Mucosa of rectum (tissue), 2 donors: ENCODE measurements at regions not wholly inside any gene's neighbourhood (a gene's known extent, or its start where the extent isn't known, plus 50 kb on each side); places are given as distances from the start of the nearest gene placed in this dataset.

Experiments used
- H3K27ac ChIP-seq, 2 donors: one replicate each; pipeline ENCODE4 v1.7.0; 2013; ENCODE audit warnings: inconsistent platforms in 2 of 2, low read depth in 2 of 2, low read length in 2 of 2
- H3K27me3 ChIP-seq, 2 donors: one replicate each; pipeline ENCODE4 v1.7.0; 2013; ENCODE audit warnings: low read length in 2 of 2; ENCODE audit not compliant: control insufficient read depth in 2 of 2, insufficient read depth in 2 of 2
- H3K36me3 ChIP-seq, 2 donors: one replicate each; pipeline ENCODE4 v1.7.0; 2013; ENCODE audit warnings: low read length in 2 of 2; ENCODE audit not compliant: control insufficient read depth in 2 of 2, insufficient read depth in 2 of 2
- H3K4me1 ChIP-seq, 2 donors: one replicate each; pipeline ENCODE4 v1.7.0; 2013; ENCODE audit warnings: low read length in 2 of 2, mild to moderate bottlenecking in 1 of 2; ENCODE audit not compliant: control insufficient read depth in 2 of 2, insufficient read depth in 2 of 2
- H3K4me3 ChIP-seq, 2 donors: one replicate each; pipeline ENCODE4 v1.7.0; 2013; ENCODE audit warnings: low read length in 2 of 2
- H3K9ac ChIP-seq, 2 donors: one replicate each; pipeline ENCODE4 v1.7.0; 2013; ENCODE audit warnings: low read length in 2 of 2, low read depth in 1 of 2, mild to moderate bottlenecking in 1 of 2
- H3K9me3 ChIP-seq, 2 donors: one replicate each; pipeline ENCODE4 v1.7.0; 2013; ENCODE audit warnings: low read length in 2 of 2; ENCODE audit not compliant: control insufficient read depth in 2 of 2
- donor health status: healthy.
- donor health status: Normal muscosa, but diverticular disease.

- Histone ChIP-seq H3K4me1 (no peaks in the 10 kb centered on the region), H3K27me3 (peaks cover 6 to 13% of the 10 kb centered on the region in 2 donors), H3K4me3 (no peak overlapping the region), H3K27ac (no peak overlapping the region), H3K36me3 (no peaks in the 10 kb centered on the region), H3K9ac (no peak overlapping the region), H3K9me3 (no peaks in the 10 kb centered on the region)
Measured at GRCh38 chr22:19611590-19611989, 87.4 kb upstream of the CLDN5 start.

- no peaks in the 10 kb centered on the region for H3K9me3 ChIP-seq
- no peak overlapping the region for H3K27ac ChIP-seq
- H3K4me1 ChIP-seq, result no peaks in the 10 kb centered on the region
- no peak overlapping the region for H3K4me3 ChIP-seq
- H3K9ac ChIP-seq, result no peak overlapping the region
- H3K27me3 ChIP-seq, result peaks cover 4 to 5% of the 10 kb centered on the region in 2 donors
- no peaks in the 10 kb centered on the region for H3K36me3 ChIP-seq
Measured at GRCh38 chr22:19612866-19613572, 88.8 kb upstream of the CLDN5 start.

- Histone ChIP-seq H3K36me3 (no peaks in the 10 kb centered on the region), H3K4me3 (no peak overlapping the region), H3K9ac (no peak overlapping the region), H3K27ac (no peak overlapping the region), H3K27me3 (peaks cover 0 to 4% of the 10 kb centered on the region in 2 donors), H3K4me1 (no peaks in the 10 kb centered on the region), H3K9me3 (no peaks in the 10 kb centered on the region)
Measured at GRCh38 chr22:19614536-19614863, 90.3 kb upstream of the CLDN5 start.

- H3K4me1 ChIP-seq, result no peaks in the 10 kb centered on the region
- no peak overlapping the region for H3K4me3 ChIP-seq
- H3K9ac ChIP-seq, result no peak overlapping the region
- H3K36me3 ChIP-seq, result no peaks in the 10 kb centered on the region
- H3K9me3 ChIP-seq, result no peaks in the 10 kb centered on the region
- H3K27me3 ChIP-seq, result peaks cover 0 to 4% of the 10 kb centered on the region in 2 donors
- H3K27ac ChIP-seq, result no peak overlapping the region
Measured at GRCh38 chr22:19615001-19615461, 90.8 kb upstream of the CLDN5 start.

- Histone ChIP-seq H3K36me3 (no peaks in the 10 kb centered on the region), H3K27me3 (no peaks in the 10 kb centered on the region), H3K4me3 (no peak overlapping the region), H3K27ac (no peak overlapping the region), H3K4me1 (no peaks in the 10 kb centered on the region), H3K9ac (no peak overlapping the region), H3K9me3 (no peaks in the 10 kb centered on the region)
Measured at GRCh38 chr22:19615867-19616581, 91.8 kb upstream of the CLDN5 start.

GRCh38 chr22:19619144-19620009 lies 94.9 kb upstream of the SEPTIN5 start:
- Histone ChIP-seq H3K9me3 (no peaks in the 10 kb centered on the region), H3K4me1 (no peaks in the 10 kb centered on the region), H3K27me3 (no peaks in the 10 kb centered on the region), H3K27ac (no peak overlapping the region), H3K9ac (no peak overlapping the region), H3K4me3 (no peak overlapping the region), H3K36me3 (no peaks in the 10 kb centered on the region)

GRCh38 chr22:19620742-19621371 lies 93.4 kb upstream of the SEPTIN5 start:
- Histone ChIP-seq H3K9ac (no peak overlapping the region), H3K27me3 (no peaks in the 10 kb centered on the region), H3K27ac (no peak overlapping the region), H3K4me3 (no peak overlapping the region), H3K4me1 (no peaks in the 10 kb centered on the region), H3K36me3 (no peaks in the 10 kb centered on the region), H3K9me3 (no peaks in the 10 kb centered on the region)

GRCh38 chr22:19621373-19622060 lies 92.8 kb upstream of the SEPTIN5 start:
- H3K9me3 ChIP-seq, result no peaks in the 10 kb centered on the region
- no peaks in the 10 kb centered on the region for H3K4me1 ChIP-seq
- no peak overlapping the region for H3K4me3 ChIP-seq
- no peak overlapping the region for H3K9ac ChIP-seq
- H3K27ac ChIP-seq, result peak overlapping the region in 1 of 2 donors; percentile 27
- H3K36me3 ChIP-seq, result no peaks in the 10 kb centered on the region
- H3K27me3 ChIP-seq, result no peaks in the 10 kb centered on the region

GRCh38 chr22:19622061-19622441 lies 92.3 kb upstream of the SEPTIN5 start:
- H3K36me3 ChIP-seq, result no peaks in the 10 kb centered on the region
- no peak overlapping the region for H3K9ac ChIP-seq
- no peaks in the 10 kb centered on the region for H3K27me3 ChIP-seq
- peak overlapping the region in 1 of 2 donors; percentile 27 for H3K27ac ChIP-seq
- H3K9me3 ChIP-seq, result no peaks in the 10 kb centered on the region
- H3K4me3 ChIP-seq, result no peak overlapping the region
- no peaks in the 10 kb centered on the region for H3K4me1 ChIP-seq
